Activated naive CD8-positive, alpha-beta T cell treated with anti-CD3 and anti-CD28 coated beads, Interleukin-2, amount 10 ng/mL, durations not matched to agents 7 days and 5 days (primary cell): ENCODE measurements at regions not wholly inside any gene's neighbourhood (a gene's known extent, or its start where the extent isn't known, plus 50 kb on each side); places are given as distances from the start of the nearest gene placed in this dataset.

Source experiments
- ATAC-seq: fragments of 150-1000 bp; cut with Tn5 transposase; one replicate; pipeline ENCODE4 v1.10.0; 2021; ENCODE audit warnings: low read depth, moderate library complexity
- POLR2A ChIA-PET: fragments of 350-600 bp; sonication (Branson Sonifier 250); formaldehyde crosslinking; loops from one replicate; lab custom pipeline; 2021; ENCODE audit warnings: antibody characterized with exemption; lab: Charles Lee
- DNase-seq: peaks from one replicate; pipeline ENCODE4 v3.0.0; 2021
- H3K27ac Mint-ChIP-seq: one replicate; pipeline ENCODE4 v1.8.0; 2022; ENCODE audit warnings: mild to moderate bottlenecking, mixed read lengths
- H3K27me3 Mint-ChIP-seq: one replicate; pipeline ENCODE4 v1.8.0; 2022; ENCODE audit warnings: mild to moderate bottlenecking, moderate library complexity, mixed read lengths
- H3K36me3 Mint-ChIP-seq: one replicate; pipeline ENCODE4 v1.8.0; 2021; ENCODE audit warnings: mild to moderate bottlenecking, mixed read lengths
- H3K4me1 Mint-ChIP-seq: one replicate; pipeline ENCODE4 v1.8.0; 2021; ENCODE audit warnings: mixed read lengths
- H3K4me3 Mint-ChIP-seq: one replicate; pipeline ENCODE4 v1.8.0; 2022; ENCODE audit warnings: mild to moderate bottlenecking, moderate library complexity, mixed read lengths
- H3K9me3 Mint-ChIP-seq: one replicate; pipeline ENCODE4 v1.8.0; 2021; ENCODE audit warnings: mixed read lengths

- Mint-ChIP-seq H3K27ac (no peak overlapping the region), H3K36me3 (peaks cover 3% of the 10 kb centered on the region), H3K9me3 (peaks cover 2% of the 10 kb centered on the region), H3K4me3 (no peak overlapping the region), H3K4me1 (peaks cover 20% of the 10 kb centered on the region), H3K27me3 (peaks cover 11% of the 10 kb centered on the region)
- DNase-seq (no peak), ATAC-seq (no peak)
- POLR2A ChIA-PET, result no interaction called here
Measured at GRCh38 chr2:64832936-64833335, 156.3 kb upstream of the SLC1A4 start.

- POLR2A ChIA-PET, result interaction anchor here (1.1 kb wide), 1 partner anchor 86 kb away, joined by 4 read pairs; no protein-coding TSS in a partner anchor
- no peak for DNase-seq
- peaks cover 20% of the 10 kb centered on the region for H3K4me1 Mint-ChIP-seq
- no peak overlapping the region for H3K4me3 Mint-ChIP-seq
- peaks cover 2% of the 10 kb centered on the region for H3K36me3 Mint-ChIP-seq
- no peak overlapping the region for H3K27ac Mint-ChIP-seq
- no peaks in the 10 kb centered on the region for H3K9me3 Mint-ChIP-seq
- H3K27me3 Mint-ChIP-seq, result peaks cover 11% of the 10 kb centered on the region
- ATAC-seq, result no peak
Measured at GRCh38 chr2:64836566-64836965, 152.6 kb upstream of the SLC1A4 start.

GRCh38 chr2:64837116-64837731, 152.0 kb upstream of the SLC1A4 start:
- ATAC-seq (no peak), DNase-seq (no peak)
- H3K9me3 Mint-ChIP-seq, result no peaks in the 10 kb centered on the region
- peaks cover 2% of the 10 kb centered on the region for H3K36me3 Mint-ChIP-seq
- POLR2A ChIA-PET, result interaction anchor here (1.1 kb wide), 1 partner anchor 86 kb away, joined by 4 read pairs; no protein-coding TSS in a partner anchor
- H3K4me1 Mint-ChIP-seq, result peaks cover 17% of the 10 kb centered on the region
- H3K27me3 Mint-ChIP-seq, result peaks cover 11% of the 10 kb centered on the region
- no peak overlapping the region for H3K27ac Mint-ChIP-seq
- H3K4me3 Mint-ChIP-seq, result no peak overlapping the region

GRCh38 chr2:64837925-64838641, 151.1 kb upstream of the SLC1A4 start:
- Mint-ChIP-seq H3K27me3 (peaks cover 11% of the 10 kb centered on the region), H3K4me3 (no peak overlapping the region), H3K36me3 (peaks cover 2% of the 10 kb centered on the region), H3K9me3 (no peaks in the 10 kb centered on the region), H3K27ac (no peak overlapping the region), H3K4me1 (peaks cover 15% of the 10 kb centered on the region)
- no peak for DNase-seq
- POLR2A ChIA-PET, result interaction anchor here (0.7 kb wide), 1 partner anchor 223 kb away, joined by 3 read pairs; no protein-coding TSS in a partner anchor
- ATAC-seq, result no peak

GRCh38 chr2:64838817-64839216, 150.4 kb upstream of the SLC1A4 start:
- H3K36me3 Mint-ChIP-seq, result peaks cover 2% of the 10 kb centered on the region
- POLR2A ChIA-PET, result no interaction called here

GRCh38 chr2:64839844-64840243, 149.4 kb upstream of the SLC1A4 start:
- H3K27me3 Mint-ChIP-seq, result peaks cover 4% of the 10 kb centered on the region
- no peaks in the 10 kb centered on the region for H3K9me3 Mint-ChIP-seq
- H3K4me1 Mint-ChIP-seq, result peaks cover 8% of the 10 kb centered on the region
- DNase-seq (no peak), ATAC-seq (peak; percentile 83)
- POLR2A ChIA-PET, result no interaction called here
- no peak overlapping the region for H3K4me3 Mint-ChIP-seq
- H3K27ac Mint-ChIP-seq, result peak overlapping the region; percentile 81
- peaks cover 2% of the 10 kb centered on the region for H3K36me3 Mint-ChIP-seq

More at GRCh38 chr2:64838817-64839216, 150.4 kb upstream of the SLC1A4 start:
- Mint-ChIP-seq H3K4me1 (peaks cover 9% of the 10 kb centered on the region), H3K9me3 (no peaks in the 10 kb centered on the region), H3K27ac (no peak overlapping the region), H3K4me3 (no peak overlapping the region), H3K27me3 (peaks cover 7% of the 10 kb centered on the region)
- no peak for ATAC-seq
- no peak for DNase-seq

- POLR2A ChIA-PET, result no interaction called here
- Mint-ChIP-seq H3K4me3 (no peak overlapping the region), H3K4me1 (peaks cover 8% of the 10 kb centered on the region), H3K27me3 (peaks cover 4% of the 10 kb centered on the region), H3K27ac (no peak overlapping the region), H3K36me3 (peaks cover 2% of the 10 kb centered on the region), H3K9me3 (no peaks in the 10 kb centered on the region)
- ATAC-seq, result no peak
- no peak for DNase-seq
Measured at GRCh38 chr2:64840426-64840881, 148.7 kb upstream of the SLC1A4 start.

GRCh38 chr2:64841461-64841860, 147.7 kb upstream of the SLC1A4 start:
- H3K36me3 Mint-ChIP-seq, result peaks cover 2% of the 10 kb centered on the region
- POLR2A ChIA-PET, result no interaction called here
- H3K4me3 Mint-ChIP-seq, result no peak overlapping the region
- ATAC-seq (no peak), DNase-seq (no peak)
- no peaks in the 10 kb centered on the region for H3K9me3 Mint-ChIP-seq
- peaks cover 8% of the 10 kb centered on the region for H3K4me1 Mint-ChIP-seq
- no peaks in the 10 kb centered on the region for H3K27me3 Mint-ChIP-seq
- H3K27ac Mint-ChIP-seq, result no peak overlapping the region

GRCh38 chr2:64842030-64842429, 147.2 kb upstream of the SLC1A4 start:
- H3K27me3 Mint-ChIP-seq, result no peaks in the 10 kb centered on the region
- no peaks in the 10 kb centered on the region for H3K9me3 Mint-ChIP-seq
- H3K27ac Mint-ChIP-seq, result no peak overlapping the region
- H3K36me3 Mint-ChIP-seq, result peaks cover 2% of the 10 kb centered on the region
- peaks cover 8% of the 10 kb centered on the region for H3K4me1 Mint-ChIP-seq
- no peak for DNase-seq
- no peak for ATAC-seq
- POLR2A ChIA-PET, result no interaction called here
- H3K4me3 Mint-ChIP-seq, result no peak overlapping the region

GRCh38 chr2:64844087-64844486, 145.1 kb upstream of the SLC1A4 start:
- Mint-ChIP-seq H3K4me1 (peaks cover 7% of the 10 kb centered on the region), H3K27me3 (peaks cover 3% of the 10 kb centered on the region)
- ATAC-seq, result no peak

GRCh38 chr2:64845273-64845905, 143.8 kb upstream of the SLC1A4 start:
- Mint-ChIP-seq H3K27ac (no peak overlapping the region), H3K27me3 (peaks cover 3% of the 10 kb centered on the region), H3K4me3 (no peak overlapping the region), H3K36me3 (no peaks in the 10 kb centered on the region), H3K4me1 (peaks cover under 1% of the 10 kb centered on the region), H3K9me3 (no peaks in the 10 kb centered on the region)
- POLR2A ChIA-PET, result no interaction called here
- no peak for ATAC-seq
- no peak for DNase-seq

More at GRCh38 chr2:64844087-64844486, 145.1 kb upstream of the SLC1A4 start:
- Mint-ChIP-seq H3K4me3 (no peak overlapping the region), H3K9me3 (no peaks in the 10 kb centered on the region), H3K36me3 (peaks cover 2% of the 10 kb centered on the region), H3K27ac (no peak overlapping the region)
- POLR2A ChIA-PET, result no interaction called here
- no peak for DNase-seq

GRCh38 chr2:64846177-64846576, 143.0 kb upstream of the SLC1A4 start:
- no peaks in the 10 kb centered on the region for H3K36me3 Mint-ChIP-seq
- DNase-seq (no peak), ATAC-seq (no peak)
- no peaks in the 10 kb centered on the region for H3K9me3 Mint-ChIP-seq
- H3K4me1 Mint-ChIP-seq, result peaks cover 3% of the 10 kb centered on the region
- H3K4me3 Mint-ChIP-seq, result no peak overlapping the region
- POLR2A ChIA-PET, result no interaction called here
- H3K27me3 Mint-ChIP-seq, result peaks cover 3% of the 10 kb centered on the region
- H3K27ac Mint-ChIP-seq, result no peak overlapping the region

GRCh38 chr2:64847930-64848329, 141.3 kb upstream of the SLC1A4 start:
- H3K4me1 Mint-ChIP-seq, result peaks cover 3% of the 10 kb centered on the region
- no peak overlapping the region for H3K27ac Mint-ChIP-seq
- no peak for ATAC-seq
- H3K4me3 Mint-ChIP-seq, result no peak overlapping the region
- no peak for DNase-seq
- H3K27me3 Mint-ChIP-seq, result peaks cover 3% of the 10 kb centered on the region
- H3K9me3 Mint-ChIP-seq, result no peaks in the 10 kb centered on the region
- POLR2A ChIA-PET, result interaction anchor here (0.8 kb wide), 1 partner anchor 34 kb away, joined by 3 read pairs; no protein-coding TSS in a partner anchor
- H3K36me3 Mint-ChIP-seq, result no peaks in the 10 kb centered on the region
